ENCODE measurements at regions not wholly inside any gene's neighbourhood (a gene's known extent, or its start where the extent isn't known, plus 50 kb on each side); places are given as distances from the start of the nearest gene placed in this dataset.
"Not testable (repeated sequence)": the region's sequence is repeated elsewhere in the genome, so short reads cannot be mapped to it uniquely, and the experiment has no call there.

GRCh38 chrX:25442499-25442898, 426.7 kb upstream of the ARX start:
- DNase-seq: no peak

- DNase-seq: no peak
Observed at GRCh38 chrX:25433307-25433706, 417.5 kb upstream of the ARX start.

- DNase-seq: no peak
Observed at GRCh38 chrX:25432396-25432795, 416.6 kb upstream of the ARX start.

- DNase-seq: no peak
Observed at GRCh38 chrX:25427873-25428555, 412.2 kb upstream of the ARX start.

GRCh38 chrX:25404163-25404562, 388.4 kb upstream of the ARX start:
- not testable (repeated sequence) for DNase-seq

GRCh38 chrX:25389266-25389665, 373.5 kb upstream of the ARX start:
- no peak for DNase-seq

- DNase-seq: no peak
Observed at GRCh38 chrX:25383196-25383595, 367.4 kb upstream of the ARX start.

GRCh38 chrX:25356456-25356855, 340.7 kb upstream of the ARX start:
- no peak for DNase-seq

- DNase-seq: no peak
Observed at GRCh38 chrX:25344161-25344936, 328.6 kb upstream of the ARX start.

GRCh38 chrX:25343060-25343459, 327.3 kb upstream of the ARX start:
- no peak for DNase-seq

- no peak for DNase-seq
Observed at GRCh38 chrX:25337841-25338240, 322.1 kb upstream of the ARX start.

- DNase-seq: no peak
Observed at GRCh38 chrX:25300994-25301393, 285.2 kb upstream of the ARX start.

- DNase-seq: no peak
Observed at GRCh38 chrX:25296850-25297249, 281.1 kb upstream of the ARX start.

GRCh38 chrX:25295466-25295865, 279.7 kb upstream of the ARX start:
- no peak for DNase-seq

- DNase-seq: no peak
Observed at GRCh38 chrX:25290132-25290531, 274.4 kb upstream of the ARX start.

- no peak for DNase-seq
Observed at GRCh38 chrX:25288676-25289075, 272.9 kb upstream of the ARX start.

- DNase-seq: no peak
Observed at GRCh38 chrX:25287521-25287920, 271.8 kb upstream of the ARX start.

- no peak for DNase-seq
Observed at GRCh38 chrX:25285598-25285997, 269.8 kb upstream of the ARX start.

GRCh38 chrX:25279510-25279909, 263.7 kb upstream of the ARX start:
- no peak for DNase-seq

GRCh38 chrX:25278341-25278740, 262.6 kb upstream of the ARX start:
- DNase-seq: no peak

- no peak for DNase-seq
Observed at GRCh38 chrX:25277574-25277973, 261.8 kb upstream of the ARX start.

- no peak for DNase-seq
Observed at GRCh38 chrX:25275159-25275558, 259.4 kb upstream of the ARX start.

- no peak for DNase-seq
Observed at GRCh38 chrX:25241461-25241860, 225.7 kb upstream of the ARX start.

GRCh38 chrX:25226151-25226550, 210.4 kb upstream of the ARX start:
- no peak for DNase-seq

GRCh38 chrX:25219480-25219879, 203.7 kb upstream of the ARX start:
- DNase-seq: no peak

Measured in NCI-H510A (cell line).